Thyroid gland (tissue), 4 donors: ENCODE measurements at regions not wholly inside any gene's neighbourhood (a gene's known extent, or its start where the extent isn't known, plus 50 kb on each side); places are given as distances from the start of the nearest gene placed in this dataset.
"Not testable (repeated sequence)": the region's sequence is repeated elsewhere in the genome, so short reads cannot be mapped to it uniquely, and the experiment has no call there.

ENCODE experiments used
- DNase-seq, 2 donors: peaks; one replicate each; pipeline ENCODE4 v3.0.0-alpha.2; 2019
- H3K27ac ChIP-seq, 3 donors: fragments of 200-600 bp; sonication (generic); 1 replicate in 2 of 3; 2 replicates in 1 of 3; pipeline ENCODE4 v1.5.1; 2016 to 2019; ENCODE audit warnings: mild to moderate bottlenecking in 1 of 3, moderate library complexity in 1 of 3
- H3K27me3 ChIP-seq: fragments of 200-600 bp; sonication (generic); one replicate; pipeline ENCODE4 v1.5.1; 2019
- H3K36me3 ChIP-seq, 2 donors: fragments of 200-600 bp; sonication (generic); one replicate each; pipeline ENCODE4 v1.5.1; 2016 to 2019
- H3K4me1 ChIP-seq, 2 donors: fragments of 200-600 bp; sonication (generic); one replicate each; pipeline ENCODE4 v1.5.1; 2017 to 2019
- H3K4me3 ChIP-seq, 3 donors: fragments of 200-600 bp; sonication (generic); replicated peaks in 1 of 3; 1 replicate in 2 of 3; 2 replicates in 1 of 3; pipeline ENCODE4 v1.5.1; 2016; ENCODE audit warnings: mild to moderate bottlenecking in 1 of 3
- H3K9me3 ChIP-seq: fragments of 200-600 bp; sonication (generic); one replicate; pipeline ENCODE4 v1.5.1; 2017
- WGBS, 2 donors: methylation state at CpG; one replicate each; pipeline ENCODE4 v1.1.5; 2017; 5-methylcytosine and 5-hydroxymethylcytosine counted together
- intact Hi-C: fragments of 100-400 bp; cut with DNase I; formaldehyde crosslinking; loops from one replicate; pipeline ENCODE4 v1.15.1; 2023

DNA sequence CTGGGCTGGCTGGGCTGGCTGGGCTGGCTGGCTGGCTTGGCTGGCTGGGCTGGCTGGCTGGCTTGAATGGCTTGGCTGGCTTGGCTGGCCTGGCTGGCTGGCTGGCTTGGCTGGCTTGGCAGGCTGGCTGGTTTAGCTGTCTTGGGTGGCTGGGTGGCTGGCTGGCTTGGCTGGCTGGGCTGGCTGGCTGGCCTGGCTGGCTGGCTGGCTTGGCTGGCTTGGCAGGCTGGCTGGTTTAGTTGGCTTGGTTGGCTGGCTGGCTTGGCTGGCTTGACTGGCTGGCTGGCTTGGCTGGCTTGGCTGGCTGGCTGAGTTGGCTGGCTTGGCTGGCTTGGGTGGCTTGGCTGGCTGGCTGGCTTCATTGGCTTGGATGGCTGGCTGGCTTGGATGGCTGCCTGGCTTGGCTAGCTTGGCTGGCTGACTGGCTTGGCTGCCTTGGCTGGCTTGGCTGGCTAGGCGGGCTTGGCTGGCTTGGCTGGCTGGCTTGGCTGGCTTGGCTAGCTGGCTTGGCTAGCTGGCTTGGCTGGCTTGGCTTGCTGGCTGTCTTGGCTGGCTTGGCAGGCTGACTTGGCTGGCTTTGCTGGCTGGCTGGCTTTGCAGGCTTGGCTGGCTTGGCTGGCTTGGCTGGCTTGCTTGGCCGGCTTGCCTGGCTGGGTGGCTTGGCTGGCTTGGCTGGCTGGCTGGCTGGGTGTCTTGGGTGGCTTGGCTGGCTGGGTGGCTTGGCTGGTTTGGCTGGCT is 2807.2 kb downstream of the RPIA start:
- H3K27me3 ChIP-seq, H3K36me3 ChIP-seq, H3K4me3 ChIP-seq, intact Hi-C loops, H3K27ac ChIP-seq, H3K9me3 ChIP-seq, H3K4me1 ChIP-seq, DNase-seq: not testable (repeated sequence)
- WGBS, 2 donors = 83 to 90% methylated on average over 1 to 2 of the region's 2 CpGs

DNA sequence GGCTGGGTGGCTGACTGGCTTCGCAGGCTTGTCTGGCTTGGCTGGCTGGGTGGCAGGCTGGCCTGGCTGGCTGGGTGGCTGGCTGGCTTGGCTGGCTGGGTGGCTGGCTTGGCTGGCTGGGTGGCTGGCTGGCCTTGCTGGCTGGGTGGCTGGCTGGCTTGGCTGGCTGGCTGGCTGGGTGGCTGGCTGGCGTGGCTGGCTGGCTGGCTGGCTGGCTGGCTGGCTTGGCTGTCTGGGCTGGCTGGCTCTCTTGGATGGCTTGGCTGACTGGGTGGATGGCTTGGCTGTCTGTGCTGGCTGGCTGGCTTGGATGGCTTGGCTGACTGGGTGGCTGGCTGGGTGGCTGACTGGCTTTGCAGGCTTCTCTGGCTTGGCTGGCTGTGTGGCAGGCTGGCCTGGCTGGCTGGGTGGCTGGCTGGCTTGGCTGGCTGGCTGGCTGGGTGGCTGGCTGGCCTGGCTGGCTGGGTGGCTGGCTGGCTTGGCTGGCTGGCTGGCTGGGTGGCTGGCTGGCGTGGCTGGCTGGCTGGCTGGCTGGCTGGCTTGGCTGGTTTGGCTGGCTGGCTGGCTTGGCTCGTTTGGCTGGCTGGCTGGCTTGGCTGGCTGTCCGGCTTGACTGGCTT is 2808.1 kb downstream of the RPIA start:
- H3K27ac ChIP-seq, H3K36me3 ChIP-seq, H3K27me3 ChIP-seq, H3K4me3 ChIP-seq, intact Hi-C loops, DNase-seq, H3K4me1 ChIP-seq, H3K9me3 ChIP-seq: not testable (repeated sequence)
- WGBS, 2 donors = 55 to 63% methylated on average over 2 to 5 of the region's 5 CpGs

GRCh38 chr2:91500246-91500977 is 2808.9 kb downstream of the RPIA start:
- H3K36me3 ChIP-seq, H3K4me1 ChIP-seq, H3K4me3 ChIP-seq, H3K27ac ChIP-seq, H3K9me3 ChIP-seq, intact Hi-C loops, DNase-seq, H3K27me3 ChIP-seq: not testable (repeated sequence)
- WGBS, 2 donors = 86 to 100% methylated on average over 1 to 4 of the region's 6 CpGs

DNA sequence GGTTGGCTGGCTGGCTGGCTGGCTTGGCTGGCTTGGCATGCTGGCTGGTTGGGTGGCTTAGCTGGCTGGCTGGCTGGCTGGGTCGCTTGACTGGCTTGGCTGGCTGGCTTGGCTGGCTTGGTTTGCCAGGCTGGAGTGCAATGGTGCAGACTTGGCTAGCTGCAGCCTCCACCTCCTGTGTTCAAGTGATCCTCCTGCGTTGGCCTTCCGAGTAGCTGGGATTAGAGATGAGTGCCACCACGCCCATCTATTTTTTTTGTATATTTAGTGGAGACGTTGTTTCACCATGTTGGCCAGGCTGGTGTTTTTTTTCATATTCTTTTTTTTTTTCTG is 2809.5 kb downstream of the RPIA start:
- H3K36me3 ChIP-seq, H3K9me3 ChIP-seq, intact Hi-C loops, H3K4me1 ChIP-seq, H3K27me3 ChIP-seq, H3K27ac ChIP-seq, H3K4me3 ChIP-seq, DNase-seq: not testable (repeated sequence)
- 77 to 86% methylated on average over 4 to 5 of the region's 5 CpGs for WGBS, 2 donors

GRCh38 chr2:91501481-91502080 is 2810.1 kb downstream of the RPIA start:
- intact Hi-C loops = not testable (repeated sequence)

GRCh38 chr2:91503572-91503958 is 2812.1 kb downstream of the RPIA start:
- H3K4me1 ChIP-seq, H3K27ac ChIP-seq, intact Hi-C loops, H3K36me3 ChIP-seq, H3K27me3 ChIP-seq, H3K4me3 ChIP-seq, H3K9me3 ChIP-seq, DNase-seq: not testable (repeated sequence)
- 83 to 84% methylated on average over 8 of the region's 8 CpGs for WGBS, 2 donors

More at GRCh38 chr2:91501481-91502080, 2810.1 kb downstream of the RPIA start:
- not testable (repeated sequence) for H3K4me1 ChIP-seq, DNase-seq, H3K9me3 ChIP-seq, H3K36me3 ChIP-seq, H3K27ac ChIP-seq, H3K27me3 ChIP-seq, H3K4me3 ChIP-seq
- WGBS, 2 donors = 89 to 92% methylated on average over 13 to 16 of the region's 17 CpGs

DNA sequence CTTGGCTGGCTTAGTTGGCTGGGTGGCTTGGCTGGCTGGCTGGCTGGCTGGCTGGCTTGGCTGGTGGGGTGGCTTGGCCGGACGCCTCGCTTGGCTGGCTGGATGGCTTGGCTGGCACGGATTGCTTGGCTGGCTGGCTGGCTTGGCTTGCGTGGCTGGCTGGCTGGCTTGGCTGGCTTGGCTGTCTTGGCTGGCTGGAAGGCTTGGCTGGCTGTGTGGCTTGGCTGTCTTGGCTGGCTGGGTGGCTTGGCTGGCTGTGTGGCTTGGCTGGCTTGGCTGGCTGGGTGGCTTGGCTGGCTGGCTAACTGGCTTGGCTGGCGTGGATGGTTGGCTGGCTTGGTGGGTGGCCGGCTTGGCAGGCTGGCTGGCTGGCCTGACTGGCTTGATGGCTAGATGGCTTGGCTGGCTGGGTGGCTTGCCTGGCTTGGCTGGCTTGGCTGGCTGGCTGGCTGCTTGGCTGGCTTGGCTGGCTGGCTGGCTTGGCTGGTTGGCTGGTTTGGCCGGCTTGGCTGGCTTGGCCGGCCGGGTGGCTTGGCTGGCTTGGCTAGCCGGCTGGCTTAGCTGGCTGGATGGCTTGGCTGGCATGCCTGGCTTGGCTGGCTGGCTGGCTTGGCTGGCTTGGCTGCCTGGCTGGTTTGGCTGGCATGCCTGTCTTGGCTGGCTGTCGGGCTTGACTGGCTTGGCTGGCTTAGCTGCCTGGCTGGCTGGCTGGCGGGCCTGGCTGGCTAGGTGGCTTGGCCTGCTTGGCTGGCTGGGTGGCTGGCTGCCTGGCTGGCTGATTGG is 2812.7 kb downstream of the RPIA start:
- H3K9me3 ChIP-seq, H3K36me3 ChIP-seq: not testable (repeated sequence)

DNA sequence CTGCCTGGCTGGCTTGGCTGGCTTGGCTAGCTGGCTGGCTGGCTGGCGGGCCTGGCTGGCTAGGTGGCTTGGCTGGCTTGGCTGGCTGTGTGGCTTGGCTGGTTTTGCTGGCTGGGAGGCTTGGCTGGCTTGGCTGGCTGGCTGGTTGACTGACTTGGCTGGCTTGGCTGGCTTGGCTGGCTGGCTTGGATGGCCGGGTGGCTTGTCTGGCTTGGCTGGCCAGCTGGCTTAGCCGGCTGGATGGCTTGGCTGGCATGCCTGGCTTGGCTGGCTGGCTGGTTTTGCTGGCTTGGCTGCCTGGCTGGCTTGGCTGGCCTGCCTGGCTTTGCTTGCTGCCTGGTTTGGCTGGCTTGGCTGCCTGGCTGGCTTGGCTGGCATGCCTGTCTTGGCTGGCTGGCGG is 2817.3 kb downstream of the RPIA start:
- H3K4me3 ChIP-seq, H3K36me3 ChIP-seq, H3K4me1 ChIP-seq, H3K27me3 ChIP-seq, H3K9me3 ChIP-seq, DNase-seq, intact Hi-C loops, H3K27ac ChIP-seq: not testable (repeated sequence)
- WGBS, 2 donors = no CpG with 5 or more reads among the region's 4 CpGs

More for the DNA sequence above, 2812.7 kb downstream of the RPIA start:
- WGBS, 2 donors = 80% methylated on average over 2 of the region's 13 CpGs; no CpG with 5 or more reads in 1 of the 2 donors
- H3K4me3 ChIP-seq, intact Hi-C loops, H3K4me1 ChIP-seq, H3K27ac ChIP-seq, DNase-seq, H3K27me3 ChIP-seq: not testable (repeated sequence)

DNA sequence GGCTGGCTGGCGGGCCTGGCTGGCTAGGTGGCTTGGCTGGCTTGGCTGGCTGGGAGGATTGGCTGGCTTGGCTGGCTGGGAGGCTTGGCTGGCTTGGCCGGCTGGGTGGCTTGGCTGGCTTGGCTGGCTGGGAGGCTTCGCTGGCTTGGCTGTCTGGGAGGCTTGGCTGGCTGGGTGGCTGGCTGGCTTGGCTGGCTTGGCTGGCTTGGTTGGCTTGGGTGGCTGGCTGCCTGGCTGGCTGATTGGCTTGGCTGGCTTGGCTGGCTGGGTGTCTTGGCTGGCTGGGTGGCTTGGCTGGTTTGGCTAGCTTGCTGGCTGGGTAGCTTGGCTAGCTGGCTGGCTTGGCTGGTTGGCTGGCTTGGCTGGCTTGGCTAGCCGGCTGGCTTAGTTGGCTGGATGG is 2817.8 kb downstream of the RPIA start:
- DNase-seq = not testable (repeated sequence)
- no CpG with 5 or more reads among the region's 4 CpGs for WGBS, 2 donors

DNA sequence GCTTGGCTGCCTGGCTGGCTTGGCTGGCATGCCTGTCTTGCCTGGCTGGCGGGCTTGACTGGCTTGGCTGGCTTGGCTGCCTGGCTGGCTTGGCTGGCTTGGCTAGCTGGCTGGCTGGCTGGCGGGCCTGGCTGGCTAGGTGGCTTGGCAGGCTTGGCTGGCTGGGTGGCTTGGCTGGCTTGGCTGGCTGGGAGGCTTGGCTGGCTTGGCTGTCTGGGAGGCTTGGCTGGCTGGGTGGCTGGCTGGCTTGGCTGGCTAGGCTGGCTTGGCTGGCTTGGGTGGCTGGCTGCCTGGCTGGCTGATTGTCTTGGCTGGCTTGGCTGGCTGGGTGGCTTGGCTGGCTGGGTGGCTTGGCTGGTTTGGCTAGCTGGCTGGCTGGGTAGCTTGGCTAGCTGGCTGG is 2819.7 kb downstream of the RPIA start:
- H3K4me1 ChIP-seq, H3K36me3 ChIP-seq, H3K4me3 ChIP-seq, H3K27ac ChIP-seq, DNase-seq, H3K27me3 ChIP-seq, H3K9me3 ChIP-seq, intact Hi-C loops: not testable (repeated sequence)
- no CpG with 5 or more reads among the region's 2 CpGs for WGBS, 2 donors

More for the DNA sequence above, 2817.8 kb downstream of the RPIA start:
- intact Hi-C loops, H3K36me3 ChIP-seq, H3K27ac ChIP-seq, H3K4me3 ChIP-seq, H3K27me3 ChIP-seq, H3K4me1 ChIP-seq, H3K9me3 ChIP-seq: not testable (repeated sequence)

DNA sequence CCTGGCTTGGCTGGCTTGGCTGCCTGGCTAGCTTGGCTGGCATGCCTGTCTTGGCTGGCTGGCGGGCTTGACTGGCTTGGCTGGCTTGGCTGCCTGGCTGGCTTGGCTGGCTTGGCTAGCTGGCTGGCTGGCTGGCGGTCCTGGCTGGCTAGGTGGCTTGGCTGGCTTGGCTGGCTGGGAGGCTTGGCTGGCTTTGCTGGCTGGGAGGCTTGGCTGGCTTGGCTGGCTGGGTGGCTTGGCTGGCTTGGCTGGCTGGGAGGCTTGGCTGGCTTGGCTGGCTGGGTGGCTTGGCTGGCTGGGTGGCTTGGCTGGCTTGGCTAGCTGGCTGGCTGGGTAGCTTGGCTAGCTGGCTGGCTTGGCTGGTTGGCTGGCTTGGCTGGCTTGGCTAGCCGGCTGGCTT is 2824.5 kb downstream of the RPIA start:
- 75 to 100% methylated on average over 1 to 2 of the region's 3 CpGs for WGBS, 2 donors

GRCh38 chr2:91516669-91517068 is 2825.2 kb downstream of the RPIA start:
- H3K36me3 ChIP-seq = not testable (repeated sequence)

More for the DNA sequence above, 2824.5 kb downstream of the RPIA start:
- H3K4me3 ChIP-seq, H3K4me1 ChIP-seq, H3K27ac ChIP-seq, DNase-seq, H3K9me3 ChIP-seq, H3K27me3 ChIP-seq, intact Hi-C loops, H3K36me3 ChIP-seq: not testable (repeated sequence)

More at GRCh38 chr2:91516669-91517068, 2825.2 kb downstream of the RPIA start:
- no CpG with 5 or more reads among the region's 6 CpGs for WGBS, 2 donors
- intact Hi-C loops, H3K4me3 ChIP-seq, H3K27me3 ChIP-seq, H3K27ac ChIP-seq, DNase-seq, H3K9me3 ChIP-seq, H3K4me1 ChIP-seq: not testable (repeated sequence)
